SK-N-SH treated with all-trans-retinoic acid at 6 μM for 48 hours (cell line): ENCODE measurements at regions not wholly inside any gene's neighbourhood (a gene's known extent, or its start where the extent isn't known, plus 50 kb on each side); places are given as distances from the start of the nearest gene placed in this dataset.

ENCODE experiments used
- ATAC-seq: fragments of 200-7000 bp; cut with Tn5 transposase; 3 replicates; pipeline ENCODE4 v1.9.1; 2020; ENCODE audit warnings: mild to moderate bottlenecking, moderate library complexity
- ARNTL ChIP-seq: fragments of 450-650 bp; formaldehyde crosslinking; IDR thresholded peaks from 2 replicates; pipeline ENCODE4 v1.5.0; 2020; ENCODE audit warnings: low read depth, mild to moderate bottlenecking, moderate library complexity, borderline replicate concordance
- BACH2 ChIP-seq: fragments of 250-450 bp; sonication (Bioruptor Pico); IDR thresholded peaks from 2 replicates; pipeline ENCODE4 v1.9.0; 2021; ENCODE audit warnings: mild to moderate bottlenecking, borderline replicate concordance
- CSDC2 ChIP-seq: fragments of 250-450 bp; sonication (Bioruptor Pico); IDR thresholded peaks from 2 replicates; pipeline ENCODE4 v1.5.0; 2020; ENCODE audit warnings: mild to moderate bottlenecking, moderate library complexity
- ESRRG ChIP-seq: fragments of 250-450 bp; sonication (Bioruptor Pico); IDR thresholded peaks from 2 replicates; pipeline ENCODE4 v1.6.1; 2021; ENCODE audit warnings: mild to moderate bottlenecking
- GLIS3 ChIP-seq: fragments of 250-450 bp; sonication (Bioruptor Pico); IDR thresholded peaks from 2 replicates; pipeline ENCODE4 v1.5.0; 2020; ENCODE audit warnings: mild to moderate bottlenecking, moderate library complexity
- ISL1 ChIP-seq: fragments of 250-450 bp; sonication (Bioruptor Pico); IDR thresholded peaks from 2 replicates; pipeline ENCODE4 v2.1.2; 2022; ENCODE audit warnings: mild to moderate bottlenecking, moderate library complexity
- OSR1 ChIP-seq: fragments of 250-450 bp; sonication (Bioruptor Pico); IDR thresholded peaks from 2 replicates; pipeline ENCODE4 v1.8.0; 2022; ENCODE audit warnings: moderate library complexity, mild to moderate bottlenecking, inconsistent platforms
- PPARA ChIP-seq: fragments of 250-450 bp; sonication (Bioruptor Pico); IDR thresholded peaks from 2 replicates; pipeline ENCODE4 v1.5.0; 2020; ENCODE audit warnings: mild to moderate bottlenecking, borderline replicate concordance
- RARB ChIP-seq: fragments of 250-450 bp; sonication (Bioruptor Pico); IDR thresholded peaks from 2 replicates; pipeline ENCODE4 v1.8.0; 2021; ENCODE audit warnings: mild to moderate bottlenecking, moderate library complexity
- SNAI2 ChIP-seq: fragments of 250-450 bp; sonication (Bioruptor Pico); IDR thresholded peaks from 2 replicates; pipeline ENCODE4 v1.5.0; 2020; ENCODE audit warnings: mild to moderate bottlenecking, moderate library complexity
- TCF4 ChIP-seq: fragments of 250-450 bp; sonication (Bioruptor Pico); IDR thresholded peaks from 2 replicates; pipeline ENCODE4 v1.8.0; 2021; ENCODE audit warnings: mild to moderate bottlenecking, moderate library complexity, borderline replicate concordance
- TOX ChIP-seq: fragments of 250-450 bp; sonication (Bioruptor Pico); IDR thresholded peaks from 2 replicates; pipeline ENCODE4 v1.8.0; 2021; ENCODE audit warnings: mild to moderate bottlenecking, moderate library complexity, borderline replicate concordance
- ZC3H10 ChIP-seq: fragments of 250-450 bp; sonication (Bioruptor Pico); IDR thresholded peaks from 2 replicates; pipeline ENCODE4 v1.5.1; 2021; ENCODE audit warnings: mild to moderate bottlenecking, moderate library complexity
- ZFP3 ChIP-seq: fragments of 250-450 bp; sonication (Bioruptor Pico); IDR thresholded peaks from 2 replicates; pipeline ENCODE4 v1.5.0; 2020; ENCODE audit warnings: mild to moderate bottlenecking, moderate library complexity
- ZNF565 ChIP-seq: fragments of 450-650 bp; formaldehyde crosslinking; conservative IDR thresholded peaks from 2 replicates; pipeline ENCODE4 v1.5.0; 2020; ENCODE audit warnings: low read depth, mild to moderate bottlenecking, moderate library complexity
- ZNF70 ChIP-seq: fragments of 450-650 bp; formaldehyde crosslinking; IDR thresholded peaks from 2 replicates; pipeline ENCODE4 v1.5.0; 2020; ENCODE audit warnings: mild to moderate bottlenecking, moderate library complexity
- ZNF8 ChIP-seq: fragments of 450-650 bp; formaldehyde crosslinking; IDR thresholded peaks from 2 replicates; pipeline ENCODE4 v1.5.0; 2020; ENCODE audit warnings: mild to moderate bottlenecking, moderate library complexity
- TF ChIP-seq, protein P1 (sequence below): fragments of 250-450 bp; sonication (Bioruptor Pico); IDR thresholded peaks from 2 replicates; pipeline ENCODE4 v1.5.1; 2021; ENCODE audit warnings: mild to moderate bottlenecking, moderate library complexity
- TF ChIP-seq, protein P2 (sequence below): fragments of 250-450 bp; sonication (Bioruptor Pico); IDR thresholded peaks from 2 replicates; pipeline ENCODE4 v1.5.1; 2020; ENCODE audit warnings: low read depth, mild to moderate bottlenecking, moderate library complexity
- TF ChIP-seq, protein P3 (sequence below): fragments of 250-450 bp; sonication (Bioruptor Pico); IDR thresholded peaks from 2 replicates; pipeline ENCODE4 v1.8.0; 2020; ENCODE audit warnings: mild to moderate bottlenecking, moderate library complexity, borderline replicate concordance
- TF ChIP-seq, protein P4 (sequence below): fragments of 250-450 bp; sonication (Bioruptor Pico); IDR thresholded peaks from 2 replicates; pipeline ENCODE4 v1.8.0; 2021; ENCODE audit warnings: low read depth, mild to moderate bottlenecking, moderate library complexity, borderline replicate concordance
- TF ChIP-seq, protein P5 (sequence below): fragments of 250-450 bp; sonication (Bioruptor Pico); IDR thresholded peaks from 2 replicates; pipeline ENCODE4 v1.5.0; 2020; ENCODE audit warnings: mild to moderate bottlenecking, moderate library complexity

DNA sequence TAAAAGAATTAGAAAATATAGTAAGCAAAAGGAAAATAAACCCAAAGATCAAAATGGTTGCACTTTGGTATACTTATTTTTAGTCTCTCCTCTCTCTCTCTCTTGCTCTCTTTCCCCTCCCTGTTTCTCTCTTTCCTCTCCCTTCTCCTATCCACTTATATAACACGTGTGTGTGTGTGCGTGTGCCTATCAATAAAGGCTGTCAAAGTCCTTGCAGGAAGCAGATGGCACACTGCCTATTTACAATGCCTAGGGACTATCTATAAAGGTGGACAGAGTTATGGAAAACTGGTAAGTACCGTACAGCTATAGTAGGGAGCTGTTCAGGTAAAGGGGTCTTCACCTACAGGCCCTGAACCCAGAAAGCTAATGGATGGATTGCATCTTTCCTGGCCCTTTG is 161.6 kb downstream of the SQOR start:
- ATAC-seq = no peak
- no peak for TF ChIP-seq ZNF565 (CRISPR knock-in tag)
- TF ChIP-seq ESRRG (CRISPR knock-in tag) = no peak
- TF ChIP-seq, protein P1, sequence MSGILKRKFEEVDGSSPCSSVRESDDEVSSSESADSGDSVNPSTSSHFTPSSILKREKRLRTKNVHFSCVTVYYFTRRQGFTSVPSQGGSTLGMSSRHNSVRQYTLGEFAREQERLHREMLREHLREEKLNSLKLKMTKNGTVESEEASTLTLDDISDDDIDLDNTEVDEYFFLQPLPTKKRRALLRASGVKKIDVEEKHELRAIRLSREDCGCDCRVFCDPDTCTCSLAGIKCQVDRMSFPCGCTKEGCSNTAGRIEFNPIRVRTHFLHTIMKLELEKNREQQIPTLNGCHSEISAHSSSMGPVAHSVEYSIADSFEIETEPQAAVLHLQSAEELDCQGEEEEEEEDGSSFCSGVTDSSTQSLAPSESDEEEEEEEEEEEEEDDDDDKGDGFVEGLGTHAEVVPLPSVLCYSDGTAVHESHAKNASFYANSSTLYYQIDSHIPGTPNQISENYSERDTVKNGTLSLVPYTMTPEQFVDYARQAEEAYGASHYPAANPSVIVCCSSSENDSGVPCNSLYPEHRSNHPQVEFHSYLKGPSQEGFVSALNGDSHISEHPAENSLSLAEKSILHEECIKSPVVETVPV (CRISPR knock-in tag) = no peak
- TF ChIP-seq BACH2 (CRISPR knock-in tag) = no peak
- TF ChIP-seq ZNF70 (CRISPR knock-in tag) = no peak
- TF ChIP-seq SNAI2 = no peak
- TF ChIP-seq, protein P2, sequence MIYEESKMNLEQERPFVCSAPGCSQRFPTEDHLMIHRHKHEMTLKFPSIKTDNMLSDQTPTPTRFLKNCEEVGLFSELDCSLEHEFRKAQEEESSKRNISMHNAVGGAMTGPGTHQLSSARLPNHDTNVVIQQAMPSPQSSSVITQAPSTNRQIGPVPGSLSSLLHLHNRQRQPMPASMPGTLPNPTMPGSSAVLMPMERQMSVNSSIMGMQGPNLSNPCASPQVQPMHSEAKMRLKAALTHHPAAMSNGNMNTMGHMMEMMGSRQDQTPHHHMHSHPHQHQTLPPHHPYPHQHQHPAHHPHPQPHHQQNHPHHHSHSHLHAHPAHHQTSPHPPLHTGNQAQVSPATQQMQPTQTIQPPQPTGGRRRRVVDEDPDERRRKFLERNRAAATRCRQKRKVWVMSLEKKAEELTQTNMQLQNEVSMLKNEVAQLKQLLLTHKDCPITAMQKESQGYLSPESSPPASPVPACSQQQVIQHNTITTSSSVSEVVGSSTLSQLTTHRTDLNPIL = no peak
- no peak for TF ChIP-seq ZNF8 (CRISPR knock-in tag)
- no peak for TF ChIP-seq PPARA (CRISPR knock-in tag)
- no peak for TF ChIP-seq CSDC2 (CRISPR knock-in tag)
- TF ChIP-seq, protein P3, sequence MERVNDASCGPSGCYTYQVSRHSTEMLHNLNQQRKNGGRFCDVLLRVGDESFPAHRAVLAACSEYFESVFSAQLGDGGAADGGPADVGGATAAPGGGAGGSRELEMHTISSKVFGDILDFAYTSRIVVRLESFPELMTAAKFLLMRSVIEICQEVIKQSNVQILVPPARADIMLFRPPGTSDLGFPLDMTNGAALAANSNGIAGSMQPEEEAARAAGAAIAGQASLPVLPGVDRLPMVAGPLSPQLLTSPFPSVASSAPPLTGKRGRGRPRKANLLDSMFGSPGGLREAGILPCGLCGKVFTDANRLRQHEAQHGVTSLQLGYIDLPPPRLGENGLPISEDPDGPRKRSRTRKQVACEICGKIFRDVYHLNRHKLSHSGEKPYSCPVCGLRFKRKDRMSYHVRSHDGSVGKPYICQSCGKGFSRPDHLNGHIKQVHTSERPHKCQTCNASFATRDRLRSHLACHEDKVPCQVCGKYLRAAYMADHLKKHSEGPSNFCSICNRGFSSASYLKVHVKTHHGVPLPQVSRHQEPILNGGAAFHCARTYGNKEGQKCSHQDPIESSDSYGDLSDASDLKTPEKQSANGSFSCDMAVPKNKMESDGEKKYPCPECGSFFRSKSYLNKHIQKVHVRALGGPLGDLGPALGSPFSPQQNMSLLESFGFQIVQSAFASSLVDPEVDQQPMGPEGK (CRISPR knock-in tag) = no peak
- TF ChIP-seq, protein P4, sequence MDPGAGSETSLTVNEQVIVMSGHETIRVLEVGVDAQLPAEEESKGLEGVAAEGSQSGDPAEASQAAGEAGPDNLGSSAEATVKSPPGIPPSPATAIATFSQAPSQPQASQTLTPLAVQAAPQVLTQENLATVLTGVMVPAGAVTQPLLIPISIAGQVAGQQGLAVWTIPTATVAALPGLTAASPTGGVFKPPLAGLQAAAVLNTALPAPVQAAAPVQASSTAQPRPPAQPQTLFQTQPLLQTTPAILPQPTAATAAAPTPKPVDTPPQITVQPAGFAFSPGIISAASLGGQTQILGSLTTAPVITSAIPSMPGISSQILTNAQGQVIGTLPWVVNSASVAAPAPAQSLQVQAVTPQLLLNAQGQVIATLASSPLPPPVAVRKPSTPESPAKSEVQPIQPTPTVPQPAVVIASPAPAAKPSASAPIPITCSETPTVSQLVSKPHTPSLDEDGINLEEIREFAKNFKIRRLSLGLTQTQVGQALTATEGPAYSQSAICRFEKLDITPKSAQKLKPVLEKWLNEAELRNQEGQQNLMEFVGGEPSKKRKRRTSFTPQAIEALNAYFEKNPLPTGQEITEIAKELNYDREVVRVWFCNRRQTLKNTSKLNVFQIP (CRISPR knock-in tag) = no peak
- no peak for TF ChIP-seq RARB (CRISPR knock-in tag)
- TF ChIP-seq TCF4 (CRISPR knock-in tag) = no peak
- TF ChIP-seq ZC3H10 (CRISPR knock-in tag) = no peak

DNA sequence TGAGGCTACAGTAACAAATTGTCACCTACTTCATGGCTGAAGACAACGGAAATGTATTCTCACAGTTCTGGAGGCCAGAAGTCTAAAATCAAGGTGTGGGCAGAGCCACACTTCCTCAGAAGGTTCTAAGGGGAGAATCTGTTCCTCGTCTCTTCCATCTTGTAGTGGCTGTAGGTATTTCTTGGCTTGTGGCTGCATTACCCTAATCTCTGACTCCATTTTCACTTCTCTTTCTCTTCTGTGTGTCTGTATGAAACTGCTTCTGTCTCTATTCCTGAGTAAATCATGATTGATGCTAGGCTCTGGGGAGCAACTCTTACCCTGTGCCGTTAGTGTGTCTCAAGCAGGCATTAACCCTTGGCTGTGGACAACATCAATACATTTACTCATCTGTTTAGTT is 164.7 kb downstream of the SQOR start:
- TF ChIP-seq PPARA (CRISPR knock-in tag) (no peak), ZNF8 (CRISPR knock-in tag) (no peak), GLIS3 (CRISPR knock-in tag) (no peak), BACH2 (CRISPR knock-in tag) (no peak), CSDC2 (CRISPR knock-in tag) (no peak)
- TF ChIP-seq, protein P5, sequence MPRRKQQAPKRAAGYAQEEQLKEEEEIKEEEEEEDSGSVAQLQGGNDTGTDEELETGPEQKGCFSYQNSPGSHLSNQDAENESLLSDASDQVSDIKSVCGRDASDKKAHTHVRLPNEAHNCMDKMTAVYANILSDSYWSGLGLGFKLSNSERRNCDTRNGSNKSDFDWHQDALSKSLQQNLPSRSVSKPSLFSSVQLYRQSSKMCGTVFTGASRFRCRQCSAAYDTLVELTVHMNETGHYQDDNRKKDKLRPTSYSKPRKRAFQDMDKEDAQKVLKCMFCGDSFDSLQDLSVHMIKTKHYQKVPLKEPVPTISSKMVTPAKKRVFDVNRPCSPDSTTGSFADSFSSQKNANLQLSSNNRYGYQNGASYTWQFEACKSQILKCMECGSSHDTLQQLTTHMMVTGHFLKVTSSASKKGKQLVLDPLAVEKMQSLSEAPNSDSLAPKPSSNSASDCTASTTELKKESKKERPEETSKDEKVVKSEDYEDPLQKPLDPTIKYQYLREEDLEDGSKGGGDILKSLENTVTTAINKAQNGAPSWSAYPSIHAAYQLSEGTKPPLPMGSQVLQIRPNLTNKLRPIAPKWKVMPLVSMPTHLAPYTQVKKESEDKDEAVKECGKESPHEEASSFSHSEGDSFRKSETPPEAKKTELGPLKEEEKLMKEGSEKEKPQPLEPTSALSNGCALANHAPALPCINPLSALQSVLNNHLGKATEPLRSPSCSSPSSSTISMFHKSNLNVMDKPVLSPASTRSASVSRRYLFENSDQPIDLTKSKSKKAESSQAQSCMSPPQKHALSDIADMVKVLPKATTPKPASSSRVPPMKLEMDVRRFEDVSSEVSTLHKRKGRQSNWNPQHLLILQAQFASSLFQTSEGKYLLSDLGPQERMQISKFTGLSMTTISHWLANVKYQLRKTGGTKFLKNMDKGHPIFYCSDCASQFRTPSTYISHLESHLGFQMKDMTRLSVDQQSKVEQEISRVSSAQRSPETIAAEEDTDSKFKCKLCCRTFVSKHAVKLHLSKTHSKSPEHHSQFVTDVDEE = no peak
- ATAC-seq = no peak

DNA sequence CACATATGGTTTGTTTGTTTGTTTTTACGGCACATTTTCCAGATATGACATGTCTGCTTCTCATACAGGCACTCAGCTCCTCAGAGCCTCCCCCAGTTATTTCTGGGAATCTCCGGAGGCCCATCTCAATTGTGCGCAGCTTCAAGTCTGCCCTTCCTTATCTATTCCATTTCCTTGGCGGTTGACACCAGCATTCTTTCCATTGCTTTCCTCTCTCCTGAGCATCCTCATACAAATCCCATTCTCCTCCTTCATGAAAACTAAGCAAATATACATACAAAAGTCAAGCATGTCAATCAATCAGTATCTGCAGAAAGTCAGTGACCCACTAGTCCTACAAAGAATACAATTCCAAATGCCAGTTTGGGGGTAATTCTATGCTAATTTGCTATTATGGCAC is 166.7 kb downstream of the SQOR start:
- no peak for ATAC-seq
- TF ChIP-seq ARNTL (CRISPR knock-in tag) = no peak
- TF ChIP-seq, protein P4 (CRISPR knock-in tag) = no peak
- TF ChIP-seq RARB (CRISPR knock-in tag) = no peak
- TF ChIP-seq SNAI2 = no peak
- TF ChIP-seq PPARA (CRISPR knock-in tag) = no peak
- no peak for TF ChIP-seq BACH2 (CRISPR knock-in tag)
- no peak for TF ChIP-seq ISL1 (CRISPR knock-in tag)
- no peak for TF ChIP-seq ZC3H10 (CRISPR knock-in tag)
- TF ChIP-seq CSDC2 (CRISPR knock-in tag) = no peak
- no peak for TF ChIP-seq GLIS3 (CRISPR knock-in tag)
- no peak for TF ChIP-seq OSR1 (CRISPR knock-in tag)
- TF ChIP-seq ZNF565 (CRISPR knock-in tag) = no peak
- TF ChIP-seq, protein P1 (CRISPR knock-in tag) = no peak
- TF ChIP-seq TOX = no peak
- no peak for TF ChIP-seq TCF4 (CRISPR knock-in tag)
- TF ChIP-seq, protein P2 = no peak
- TF ChIP-seq ZNF70 (CRISPR knock-in tag) = no peak
- TF ChIP-seq ZFP3 (CRISPR knock-in tag) = no peak
